Colonic mucosa (tissue), 4 donors: ENCODE measurements at regions not wholly inside any gene's neighbourhood (a gene's known extent, or its start where the extent isn't known, plus 50 kb on each side); places are given as distances from the start of the nearest gene placed in this dataset.

Source experiments
- DNase-seq: peaks from one replicate; pipeline ENCODE4 v3.0.0-alpha.2; 2020
- H3K27ac ChIP-seq: fragments of 200-600 bp; one replicate; pipeline ENCODE4 v1.8.0; 2021
- H3K27me3 ChIP-seq: fragments of 200-600 bp; one replicate; pipeline ENCODE4 v1.8.0; 2021
- H3K36me3 ChIP-seq: fragments of 200-600 bp; one replicate; pipeline ENCODE4 v1.8.0; 2021
- H3K4me1 ChIP-seq: fragments of 200-600 bp; one replicate; pipeline ENCODE4 v1.8.0; 2021; ENCODE audit warnings: mild to moderate bottlenecking
- H3K4me3 ChIP-seq: fragments of 200-600 bp; one replicate; pipeline ENCODE4 v1.8.0; 2021
- H3K9ac ChIP-seq, 2 donors: one replicate each; pipeline ENCODE4 v1.7.0; 2013; ENCODE audit warnings: control low read depth in 2 of 2, low read depth in 2 of 2, low read length in 2 of 2
- H3K9me3 ChIP-seq: fragments of 200-600 bp; one replicate; pipeline ENCODE4 v1.8.0; 2021
- CTCF ChIP-seq: fragments of 200-600 bp; IDR thresholded peaks from one replicate; pipeline ENCODE4 v1.8.0; 2022; ENCODE audit warnings: antibody characterized with exemption, mild to moderate bottlenecking
- intact Hi-C: fragments of 100-400 bp; cut with DNase I; formaldehyde crosslinking; loops from one replicate; pipeline ENCODE4 v1.14.1; 2022
- donor health status: healthy.
- donor health status: DM: no; HTN: no; CAD: no.
- donor health status: DM: no; HTN: no; CAD: no.

DNA sequence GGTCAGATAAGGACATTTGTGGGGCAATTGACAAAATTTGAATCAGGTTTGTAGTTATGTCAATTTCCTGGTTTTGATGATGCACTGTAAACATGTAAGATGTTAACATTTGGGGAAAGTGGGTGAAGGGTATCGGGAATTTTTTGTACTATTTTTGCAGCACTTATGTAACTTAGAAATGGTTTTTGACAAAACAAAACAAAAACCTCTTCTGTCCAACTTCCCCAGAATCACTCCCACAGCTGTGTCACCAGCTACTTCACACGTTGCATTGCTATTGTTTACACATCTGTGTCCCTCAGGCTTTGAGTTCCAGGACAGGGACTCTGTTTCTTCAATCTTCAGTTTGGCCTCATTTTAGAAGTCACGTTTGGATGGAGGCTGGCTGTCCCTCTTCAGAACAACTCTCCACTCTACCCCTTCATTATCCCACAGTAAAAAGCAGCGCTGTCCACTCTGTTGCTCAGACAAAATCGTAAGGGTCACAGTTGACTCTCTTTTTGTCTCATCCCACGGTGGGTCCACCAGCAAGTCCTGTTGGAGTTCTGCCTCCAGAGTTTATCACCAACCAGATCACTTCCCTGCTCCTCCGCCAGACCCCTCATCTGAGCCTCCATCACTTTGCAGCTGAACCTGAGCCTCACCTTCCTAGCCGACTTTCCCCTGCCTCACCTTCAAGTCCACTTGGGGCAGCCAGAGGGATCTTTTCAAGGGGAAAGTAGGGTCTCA is 63.2 kb downstream of the NENF start:
- no peak for DNase-seq
- H3K27me3 ChIP-seq = no peaks in the 10 kb centered on the region
- H3K36me3 ChIP-seq = no peaks in the 10 kb centered on the region
- intact Hi-C loops = no loop called here
- no peak overlapping the region for H3K9ac ChIP-seq
- no peaks in the 10 kb centered on the region for H3K9me3 ChIP-seq
- no peak overlapping the region for H3K4me3 ChIP-seq
- TF ChIP-seq CTCF = no peak
- H3K27ac ChIP-seq = no peak overlapping the region
- no peaks in the 10 kb centered on the region for H3K4me1 ChIP-seq

DNA sequence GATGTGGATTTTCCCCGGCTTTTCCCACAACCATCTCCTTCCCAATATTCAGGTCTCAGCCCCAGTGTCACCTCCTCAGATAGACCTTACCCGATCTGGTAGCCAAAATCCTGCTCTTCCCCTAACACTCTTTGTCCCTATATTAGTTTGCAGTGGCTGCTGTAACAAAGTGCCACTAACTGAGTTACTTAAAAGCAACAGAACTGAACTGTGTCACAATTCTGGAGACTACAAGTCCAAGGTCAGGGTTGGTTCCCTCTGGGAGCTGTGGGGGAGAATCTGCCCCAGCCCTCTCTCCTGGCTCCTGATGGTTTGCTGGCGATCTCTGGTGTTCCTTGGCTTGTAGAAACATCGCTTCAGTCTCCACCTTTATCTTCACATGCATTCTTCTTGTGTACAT is 64.0 kb downstream of the NENF start:
- no peak overlapping the region for H3K27ac ChIP-seq
- H3K27me3 ChIP-seq = no peaks in the 10 kb centered on the region
- TF ChIP-seq CTCF = no peak
- DNase-seq = no peak
- intact Hi-C loops = no loop called here
- no peaks in the 10 kb centered on the region for H3K9me3 ChIP-seq
- no peaks in the 10 kb centered on the region for H3K36me3 ChIP-seq
- H3K9ac ChIP-seq = no peak overlapping the region
- no peaks in the 10 kb centered on the region for H3K4me1 ChIP-seq
- no peak overlapping the region for H3K4me3 ChIP-seq

DNA sequence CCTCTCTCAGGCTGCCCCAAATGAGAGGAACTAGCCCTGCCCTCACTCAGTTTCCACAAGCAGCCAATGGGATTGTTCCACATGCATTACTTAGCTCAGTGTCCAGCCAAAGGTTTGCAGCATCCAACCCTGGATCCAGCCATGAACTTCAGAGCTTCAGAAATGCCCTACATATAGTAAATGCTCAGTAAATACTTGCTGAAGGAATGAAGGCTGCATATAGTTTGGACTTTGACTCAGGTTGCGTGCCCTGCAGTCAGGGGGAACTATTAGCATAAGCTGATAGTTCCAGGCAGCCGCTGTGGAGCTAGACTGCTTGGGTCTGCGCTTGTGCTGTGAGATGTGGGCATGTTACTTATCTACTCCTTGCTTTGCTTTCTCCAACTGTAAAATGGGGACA is 64.8 kb downstream of the NENF start:
- H3K9me3 ChIP-seq = no peaks in the 10 kb centered on the region
- no peak for DNase-seq
- no peak for TF ChIP-seq CTCF
- no peaks in the 10 kb centered on the region for H3K36me3 ChIP-seq
- no peak overlapping the region for H3K9ac ChIP-seq
- H3K27me3 ChIP-seq = no peaks in the 10 kb centered on the region
- intact Hi-C loops = no loop called here
- H3K4me3 ChIP-seq = no peak overlapping the region
- H3K27ac ChIP-seq = no peak overlapping the region
- no peaks in the 10 kb centered on the region for H3K4me1 ChIP-seq

DNA sequence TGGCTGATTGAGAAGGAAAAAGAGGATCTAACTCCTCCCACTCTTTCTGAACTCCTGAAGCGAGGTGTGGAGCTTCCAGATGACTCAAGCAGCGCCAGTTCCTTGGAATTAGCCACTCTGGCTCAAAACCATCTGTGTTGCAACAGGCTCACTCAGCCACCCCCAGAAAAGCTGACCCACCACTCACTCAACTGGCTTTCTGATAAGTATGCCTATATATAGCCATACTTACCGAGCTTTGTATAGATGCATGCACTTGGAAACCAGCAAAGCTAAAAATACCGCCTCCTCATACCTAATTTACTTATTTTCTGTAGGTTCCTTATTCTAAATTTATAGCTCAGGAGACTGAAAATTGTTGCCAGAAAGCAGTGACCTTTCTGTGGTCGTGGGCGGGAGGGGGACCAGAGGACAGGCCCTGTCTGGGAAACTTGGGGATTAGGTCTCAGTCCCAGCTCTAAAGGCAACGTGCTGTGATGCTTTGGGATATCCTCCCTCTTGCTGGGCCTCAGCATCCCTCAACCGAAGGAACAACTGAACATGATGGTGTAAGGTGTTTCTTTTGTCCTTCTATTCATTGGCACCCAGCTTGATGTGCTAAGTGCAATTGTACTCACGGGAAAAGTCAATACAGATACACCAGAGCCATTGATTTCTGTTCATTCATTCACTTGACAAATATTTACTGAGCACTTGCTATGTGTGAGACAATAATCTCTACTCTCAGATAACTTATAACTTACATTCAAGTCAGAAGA is 65.7 kb downstream of the NENF start:
- no peak for DNase-seq
- intact Hi-C loops = no loop called here
- no peak overlapping the region for H3K4me3 ChIP-seq
- no peaks in the 10 kb centered on the region for H3K36me3 ChIP-seq
- no peaks in the 10 kb centered on the region for H3K4me1 ChIP-seq
- no peak for TF ChIP-seq CTCF
- no peaks in the 10 kb centered on the region for H3K9me3 ChIP-seq
- H3K9ac ChIP-seq = no peak overlapping the region
- no peaks in the 10 kb centered on the region for H3K27me3 ChIP-seq
- no peak overlapping the region for H3K27ac ChIP-seq

DNA sequence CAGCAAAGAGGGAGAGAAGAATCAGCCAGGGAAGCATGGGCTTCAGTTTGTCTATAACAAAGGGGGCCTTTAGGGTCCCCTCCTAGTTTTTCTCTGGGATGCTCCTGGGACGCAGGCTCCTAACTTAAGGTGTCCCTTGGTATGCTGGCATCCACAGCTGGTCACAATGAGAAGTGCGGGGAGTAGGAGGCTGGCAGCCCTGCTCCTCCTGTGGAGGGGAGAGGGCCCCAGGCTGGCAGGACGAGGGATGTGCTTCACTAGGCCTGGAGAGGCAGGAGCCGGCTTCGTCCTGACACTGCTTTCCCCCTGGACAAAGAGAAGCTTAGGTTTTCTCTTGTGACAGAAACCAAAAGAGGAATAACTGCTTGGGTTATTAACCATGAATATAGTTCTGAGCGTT is 67.6 kb downstream of the NENF start:
- intact Hi-C loops = no loop called here
- Histone ChIP-seq H3K9ac (no peak overlapping the region), H3K36me3 (no peaks in the 10 kb centered on the region), H3K27me3 (no peaks in the 10 kb centered on the region), H3K4me1 (no peaks in the 10 kb centered on the region), H3K27ac (no peak overlapping the region), H3K9me3 (no peaks in the 10 kb centered on the region), H3K4me3 (no peak overlapping the region)
- TF ChIP-seq CTCF = no peak
- no peak for DNase-seq
